Suprapubic skin (tissue), 4 donors: ENCODE measurements at regions not wholly inside any gene's neighbourhood (a gene's known extent, or its start where the extent isn't known, plus 50 kb on each side); places are given as distances from the start of the nearest gene placed in this dataset.

Experiments
- DNase-seq, 2 donors: peaks; one replicate each; pipeline ENCODE4 v3.0.0-alpha.2; 2019; ENCODE audit warnings: low spot score in 2 of 2
- H3K27ac ChIP-seq: fragments of 200-600 bp; sonication (generic); one replicate; pipeline ENCODE4 v1.5.1; 2019
- H3K27me3 ChIP-seq: fragments of 200-600 bp; sonication (generic); one replicate; pipeline ENCODE4 v1.5.1; 2019
- H3K36me3 ChIP-seq: fragments of 200-600 bp; sonication (generic); one replicate; pipeline ENCODE4 v1.5.1; 2019
- H3K4me1 ChIP-seq: fragments of 200-600 bp; sonication (generic); one replicate; pipeline ENCODE4 v1.5.1; 2019
- H3K4me3 ChIP-seq: fragments of 200-600 bp; sonication (generic); one replicate; pipeline ENCODE4 v1.5.1; 2019; ENCODE audit warnings: mild to moderate bottlenecking
- H3K9me3 ChIP-seq: fragments of 200-600 bp; sonication (generic); one replicate; pipeline ENCODE4 v1.5.1; 2019
- EP300 ChIP-seq: sonication (generic); formaldehyde crosslinking; IDR thresholded peaks from one replicate; pipeline ENCODE4 v1.6.1; 2017; ENCODE audit warnings: antibody characterized with exemption
- POLR2A ChIP-seq, 2 donors: fragments of 450-650 bp; IDR thresholded peaks; one replicate each; pipeline ENCODE4 v1.6.1; 2017; ENCODE audit warnings: antibody characterized with exemption in 2 of 2, mild to moderate bottlenecking in 2 of 2, moderate library complexity in 2 of 2
- POLR2AphosphoS5 ChIP-seq, 3 donors: sonication (generic); formaldehyde crosslinking; IDR thresholded peaks; one replicate each; pipeline ENCODE4 v1.6.1; 2017; ENCODE audit warnings: antibody characterized with exemption in 3 of 3
- WGBS: methylation state at CpG from one replicate; pipeline ENCODE4 v1.1.5; 2018; 5-methylcytosine and 5-hydroxymethylcytosine counted together
- TF ChIP-seq, protein P1 (sequence below), 2 donors: fragments of 200-600 bp in 1 of 2; fragments of 450-650 bp in 1 of 2; sonication (generic) in 1 of 2; IDR thresholded peaks; one replicate each; pipeline ENCODE4 v1.5.1; 2016 to 2019; ENCODE audit warnings: antibody characterized with exemption in 2 of 2, mild to moderate bottlenecking in 1 of 2, moderate library complexity in 1 of 2

DNA sequence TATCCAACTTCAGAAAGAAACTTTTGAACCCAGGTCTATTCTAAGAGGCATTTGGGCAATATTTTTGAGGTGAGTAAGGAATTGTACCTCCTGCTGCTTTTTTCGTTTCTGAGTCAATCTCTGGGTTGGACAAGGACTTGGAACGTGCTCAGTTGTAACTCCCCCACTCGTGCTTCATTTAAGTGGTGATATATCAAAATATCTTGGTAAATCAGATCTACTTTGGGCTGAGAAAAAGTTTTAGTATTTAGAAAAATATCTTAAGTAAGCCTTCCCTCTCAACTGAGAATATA, 728.9 kb downstream of the EFNB2 start:
- no peak for DNase-seq
- Histone ChIP-seq H3K4me3 (no peak overlapping the region), H3K4me1 (no peaks in the 10 kb centered on the region), H3K27me3 (no peaks in the 10 kb centered on the region), H3K27ac (no peak overlapping the region), H3K9me3 (no peaks in the 10 kb centered on the region), H3K36me3 (no peaks in the 10 kb centered on the region)
- TF ChIP-seq, protein P1, sequence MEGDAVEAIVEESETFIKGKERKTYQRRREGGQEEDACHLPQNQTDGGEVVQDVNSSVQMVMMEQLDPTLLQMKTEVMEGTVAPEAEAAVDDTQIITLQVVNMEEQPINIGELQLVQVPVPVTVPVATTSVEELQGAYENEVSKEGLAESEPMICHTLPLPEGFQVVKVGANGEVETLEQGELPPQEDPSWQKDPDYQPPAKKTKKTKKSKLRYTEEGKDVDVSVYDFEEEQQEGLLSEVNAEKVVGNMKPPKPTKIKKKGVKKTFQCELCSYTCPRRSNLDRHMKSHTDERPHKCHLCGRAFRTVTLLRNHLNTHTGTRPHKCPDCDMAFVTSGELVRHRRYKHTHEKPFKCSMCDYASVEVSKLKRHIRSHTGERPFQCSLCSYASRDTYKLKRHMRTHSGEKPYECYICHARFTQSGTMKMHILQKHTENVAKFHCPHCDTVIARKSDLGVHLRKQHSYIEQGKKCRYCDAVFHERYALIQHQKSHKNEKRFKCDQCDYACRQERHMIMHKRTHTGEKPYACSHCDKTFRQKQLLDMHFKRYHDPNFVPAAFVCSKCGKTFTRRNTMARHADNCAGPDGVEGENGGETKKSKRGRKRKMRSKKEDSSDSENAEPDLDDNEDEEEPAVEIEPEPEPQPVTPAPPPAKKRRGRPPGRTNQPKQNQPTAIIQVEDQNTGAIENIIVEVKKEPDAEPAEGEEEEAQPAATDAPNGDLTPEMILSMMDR (IDR thresholded peaks at IDR 0.05): no peak
- TF ChIP-seq POLR2A (IDR thresholded peaks at IDR 0.05) (no peak), EP300 (no peak), POLR2AphosphoS5 (IDR thresholded peaks at IDR 0.05) (no peak)
- 72% methylated on average over 3 of the region's 3 CpGs for WGBS

DNA sequence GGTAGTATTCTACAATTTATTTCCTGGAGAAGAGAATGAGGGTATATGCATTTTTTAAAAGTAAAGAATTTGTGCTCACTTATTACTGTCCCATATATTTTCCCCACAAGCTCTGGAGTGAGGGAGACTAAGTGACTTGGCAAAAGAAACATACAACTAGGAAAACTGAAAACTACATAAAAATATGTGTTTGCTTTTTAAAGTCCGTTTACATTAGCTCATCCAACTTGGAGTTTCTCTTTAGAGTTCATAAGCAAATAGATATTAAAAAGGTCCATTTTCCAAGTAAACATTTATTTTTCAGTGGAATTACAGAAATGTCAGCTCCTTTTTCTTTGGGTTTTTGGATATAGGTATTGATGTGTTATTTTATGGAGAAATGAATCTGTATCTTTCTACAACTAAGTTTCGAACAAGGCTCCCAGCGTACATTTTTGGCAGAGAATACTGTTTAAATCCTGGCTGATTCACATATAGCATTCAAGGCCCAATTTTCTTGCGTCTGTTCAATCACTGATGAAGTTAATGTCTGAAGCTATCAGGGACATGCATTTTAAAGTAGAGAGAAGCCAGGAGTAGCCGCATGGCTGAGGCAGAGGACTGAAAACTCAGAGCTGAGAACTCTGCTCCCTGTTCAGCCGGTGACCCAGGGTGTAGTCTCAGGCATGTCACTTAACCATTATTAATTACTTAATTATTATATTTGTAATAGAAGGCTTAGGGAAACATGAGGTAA, 729.4 kb downstream of the EFNB2 start:
- 82% methylated on average over 6 of the region's 6 CpGs for WGBS
- H3K27ac ChIP-seq: no peak overlapping the region
- TF ChIP-seq POLR2AphosphoS5 (IDR thresholded peaks at IDR 0.05): no peak
- TF ChIP-seq, protein P1 (IDR thresholded peaks at IDR 0.05): no peak
- TF ChIP-seq EP300: no peak
- TF ChIP-seq POLR2A (IDR thresholded peaks at IDR 0.05): no peak
- no peaks in the 10 kb centered on the region for H3K4me1 ChIP-seq
- no peaks in the 10 kb centered on the region for H3K36me3 ChIP-seq
- H3K27me3 ChIP-seq: no peaks in the 10 kb centered on the region
- no peak overlapping the region for H3K4me3 ChIP-seq
- no peak for DNase-seq
- no peaks in the 10 kb centered on the region for H3K9me3 ChIP-seq

DNA sequence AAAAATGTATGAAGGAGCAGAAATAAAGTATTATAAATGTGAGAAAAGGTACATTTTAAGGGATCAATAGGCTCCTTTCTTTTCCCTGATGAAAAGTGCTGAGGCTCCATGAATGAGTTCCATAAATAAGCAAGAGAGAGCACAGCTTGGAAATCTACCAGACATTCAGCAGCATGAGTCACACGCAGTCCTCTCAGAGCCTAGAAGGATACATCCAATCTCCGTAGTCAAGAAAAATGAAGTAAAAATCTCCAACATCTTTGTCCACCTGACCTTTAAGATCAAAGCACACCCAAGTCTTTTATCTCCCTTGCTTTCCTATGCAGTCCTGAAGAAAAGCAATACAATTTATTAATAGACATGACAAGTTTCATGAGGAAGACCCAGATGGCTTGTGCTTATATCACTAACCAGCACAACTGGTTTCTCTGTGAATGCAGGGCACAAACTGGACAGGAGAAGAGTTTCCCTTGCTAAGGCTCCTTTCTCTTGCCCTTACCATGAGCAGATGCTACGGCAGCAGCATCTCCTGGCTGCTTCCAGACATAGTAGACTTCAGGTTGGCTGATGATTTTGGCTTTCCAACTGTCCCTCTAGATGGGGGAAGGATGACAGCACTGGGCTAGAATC, 730.8 kb downstream of the EFNB2 start:
- Histone ChIP-seq H3K27me3 (no peaks in the 10 kb centered on the region), H3K36me3 (no peaks in the 10 kb centered on the region), H3K4me1 (no peaks in the 10 kb centered on the region), H3K9me3 (no peaks in the 10 kb centered on the region), H3K4me3 (no peak overlapping the region), H3K27ac (no peak overlapping the region)
- WGBS: 56% methylated on average over 3 of the region's 3 CpGs
- DNase-seq: no peak
- TF ChIP-seq EP300 (no peak), POLR2AphosphoS5 (IDR thresholded peaks at IDR 0.05) (no peak), POLR2A (IDR thresholded peaks at IDR 0.05) (no peak)
- TF ChIP-seq, protein P1 (IDR thresholded peaks at IDR 0.05): no peak

DNA sequence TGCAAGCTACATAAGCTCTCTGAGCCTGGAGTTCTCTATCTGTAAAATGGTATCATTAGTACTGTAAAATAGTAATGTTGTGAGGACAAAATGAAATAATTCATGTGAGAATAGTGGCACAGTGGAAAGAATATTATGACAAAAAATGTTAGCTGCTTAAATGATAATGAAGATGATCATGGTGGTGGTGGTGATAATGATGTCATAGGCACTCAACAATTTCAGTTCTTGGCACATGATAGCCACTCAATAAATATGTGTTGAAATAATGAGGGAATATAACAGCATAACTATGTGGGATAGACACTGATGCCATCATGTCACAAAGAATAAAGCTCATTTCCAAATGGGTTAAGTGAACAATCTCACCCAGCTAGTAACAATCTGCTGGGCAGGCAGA, 736.3 kb downstream of the EFNB2 start:
- no peaks in the 10 kb centered on the region for H3K27me3 ChIP-seq
- TF ChIP-seq EP300 (no peak), POLR2AphosphoS5 (IDR thresholded peaks at IDR 0.05) (no peak), POLR2A (IDR thresholded peaks at IDR 0.05) (no peak)
- TF ChIP-seq, protein P1 (IDR thresholded peaks at IDR 0.05): no peak

DNA sequence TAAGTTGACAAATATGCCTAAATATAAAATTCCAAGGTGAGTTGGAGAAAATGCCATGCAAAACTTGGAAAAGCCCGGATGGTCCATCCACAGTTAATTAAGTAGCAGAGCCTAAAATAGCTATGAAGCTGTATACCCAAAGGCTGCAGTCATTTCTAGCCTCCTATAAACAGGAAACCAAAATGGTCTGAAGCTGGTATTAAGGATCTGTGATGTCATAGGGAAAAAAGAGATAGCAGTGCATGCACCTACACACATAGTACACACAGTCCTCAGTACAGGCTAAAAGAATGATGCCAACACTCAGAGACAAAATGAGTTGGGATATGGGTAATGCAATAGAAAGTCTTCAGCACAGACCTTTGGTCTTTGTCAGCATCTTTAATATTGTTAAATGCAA, 736.9 kb downstream of the EFNB2 start:
- no peaks in the 10 kb centered on the region for H3K27me3 ChIP-seq
- TF ChIP-seq POLR2A (IDR thresholded peaks at IDR 0.05) (no peak), EP300 (no peak)
- no peaks in the 10 kb centered on the region for H3K4me1 ChIP-seq
- 29% methylated on average over 1 of the region's 1 CpG for WGBS
- H3K4me3 ChIP-seq: no peak overlapping the region
- DNase-seq: no peak
- H3K9me3 ChIP-seq: no peaks in the 10 kb centered on the region
- no peaks in the 10 kb centered on the region for H3K36me3 ChIP-seq
- H3K27ac ChIP-seq: no peak overlapping the region

More for the DNA sequence above, 736.3 kb downstream of the EFNB2 start:
- Histone ChIP-seq H3K4me1 (no peaks in the 10 kb centered on the region), H3K9me3 (no peaks in the 10 kb centered on the region), H3K4me3 (no peak overlapping the region), H3K36me3 (no peaks in the 10 kb centered on the region), H3K27ac (no peak overlapping the region)
- no peak for DNase-seq
